ENCODE measurements at regions not wholly inside any gene's neighbourhood (a gene's known extent, or its start where the extent isn't known, plus 50 kb on each side); places are given as distances from the start of the nearest gene placed in this dataset.
"Not testable (repeated sequence)": the region's sequence is repeated elsewhere in the genome, so short reads cannot be mapped to it uniquely, and the experiment has no call there.

GRCh38 chr6:145279551-145279950 lies 455.8 kb downstream of the EPM2A start:
- Histone ChIP-seq H3K4me1 (ENCODE audit: insufficient read depth, insufficient read length) (no peaks in the 10 kb centered on the region), H3K9ac (ENCODE audit: insufficient read length, low read depth) (no peak overlapping the region), H3K4me3 (ENCODE audit: insufficient read length, low read depth) (no peak overlapping the region), H3K36me3 (ENCODE audit: insufficient read depth, insufficient read length, low read length) (no peaks in the 10 kb centered on the region), H3K9me3 (ENCODE audit: insufficient read depth, low read length) (no peaks in the 10 kb centered on the region), H3K27me3 (ENCODE audit: insufficient read depth, insufficient read length) (no peaks in the 10 kb centered on the region)
- no peak for DNase-seq (ENCODE audit: low read depth, low spot score)
- no peak for TF ChIP-seq SUZ12 (IDR thresholded peaks at IDR 0.05; ENCODE audit: extremely low read depth, insufficient read depth, insufficient read length)
- TF ChIP-seq ZNF274 (IDR thresholded peaks at IDR 0.05; ENCODE audit: low read depth, low read length), result no peak
- TF ChIP-seq YY1 (IDR thresholded peaks at IDR 0.05; ENCODE audit: insufficient read depth, insufficient read length), result no peak

GRCh38 chr6:145279993-145280392 lies 455.3 kb downstream of the EPM2A start:
- no peaks in the 10 kb centered on the region for H3K9me3 ChIP-seq (ENCODE audit: insufficient read depth, low read length)
- H3K27me3 ChIP-seq (ENCODE audit: insufficient read depth, insufficient read length), result no peaks in the 10 kb centered on the region
- no peak overlapping the region for H3K4me3 ChIP-seq (ENCODE audit: insufficient read length, low read depth)
- H3K36me3 ChIP-seq (ENCODE audit: insufficient read depth, insufficient read length, low read length), result no peaks in the 10 kb centered on the region
- no peak for TF ChIP-seq SUZ12 (IDR thresholded peaks at IDR 0.05; ENCODE audit: extremely low read depth, insufficient read depth, insufficient read length)
- no peak for TF ChIP-seq YY1 (IDR thresholded peaks at IDR 0.05; ENCODE audit: insufficient read depth, insufficient read length)
- H3K4me1 ChIP-seq (ENCODE audit: insufficient read depth, insufficient read length), result no peaks in the 10 kb centered on the region
- no peak for DNase-seq (ENCODE audit: low read depth, low spot score)
- H3K9ac ChIP-seq (ENCODE audit: insufficient read length, low read depth), result no peak overlapping the region

- H3K36me3 ChIP-seq (ENCODE audit: insufficient read depth, insufficient read length, low read length); H3K9ac ChIP-seq (ENCODE audit: insufficient read length, low read depth); H3K27me3 ChIP-seq (ENCODE audit: insufficient read depth, insufficient read length); H3K9me3 ChIP-seq (ENCODE audit: insufficient read depth, low read length); H3K4me1 ChIP-seq (ENCODE audit: insufficient read depth, insufficient read length); DNase-seq (ENCODE audit: low read depth, low spot score); H3K4me3 ChIP-seq (ENCODE audit: insufficient read length, low read depth): not testable (repeated sequence)
Observed at GRCh38 chr6:145283209-145283608, 452.1 kb downstream of the EPM2A start.

- DNase-seq (ENCODE audit: low read depth, low spot score), result no peak
- Histone ChIP-seq H3K27me3 (ENCODE audit: insufficient read depth, insufficient read length) (no peaks in the 10 kb centered on the region), H3K9ac (ENCODE audit: insufficient read length, low read depth) (no peak overlapping the region), H3K36me3 (ENCODE audit: insufficient read depth, insufficient read length, low read length) (no peaks in the 10 kb centered on the region), H3K4me1 (ENCODE audit: insufficient read depth, insufficient read length) (no peaks in the 10 kb centered on the region), H3K9me3 (ENCODE audit: insufficient read depth, low read length) (no peaks in the 10 kb centered on the region), H3K4me3 (ENCODE audit: insufficient read length, low read depth) (no peak overlapping the region)
- TF ChIP-seq SUZ12 (IDR thresholded peaks at IDR 0.05; ENCODE audit: extremely low read depth, insufficient read depth, insufficient read length) (no peak), YY1 (IDR thresholded peaks at IDR 0.05; ENCODE audit: insufficient read depth, insufficient read length) (no peak), ZNF274 (IDR thresholded peaks at IDR 0.05; ENCODE audit: low read depth, low read length) (no peak)
Observed at GRCh38 chr6:145283856-145284255, 451.5 kb downstream of the EPM2A start.

GRCh38 chr6:145286916-145287315 lies 448.4 kb downstream of the EPM2A start:
- no peaks in the 10 kb centered on the region for H3K9me3 ChIP-seq (ENCODE audit: insufficient read depth, low read length)
- DNase-seq (ENCODE audit: low read depth, low spot score), result no peak
- no peak overlapping the region for H3K9ac ChIP-seq (ENCODE audit: insufficient read length, low read depth)
- H3K4me1 ChIP-seq (ENCODE audit: insufficient read depth, insufficient read length), result no peaks in the 10 kb centered on the region
- no peak overlapping the region for H3K4me3 ChIP-seq (ENCODE audit: insufficient read length, low read depth)
- TF ChIP-seq YY1 (IDR thresholded peaks at IDR 0.05; ENCODE audit: insufficient read depth, insufficient read length), result no peak
- H3K27me3 ChIP-seq (ENCODE audit: insufficient read depth, insufficient read length), result no peaks in the 10 kb centered on the region
- no peaks in the 10 kb centered on the region for H3K36me3 ChIP-seq (ENCODE audit: insufficient read depth, insufficient read length, low read length)

GRCh38 chr6:145289573-145289972 lies 445.7 kb downstream of the EPM2A start:
- H3K4me3 ChIP-seq (ENCODE audit: insufficient read length, low read depth), result no peak overlapping the region
- TF ChIP-seq YY1 (IDR thresholded peaks at IDR 0.05; ENCODE audit: insufficient read depth, insufficient read length) (no peak), ZNF274 (IDR thresholded peaks at IDR 0.05; ENCODE audit: low read depth, low read length) (no peak), SUZ12 (IDR thresholded peaks at IDR 0.05; ENCODE audit: extremely low read depth, insufficient read depth, insufficient read length) (no peak)
- H3K9me3 ChIP-seq (ENCODE audit: insufficient read depth, low read length), result no peaks in the 10 kb centered on the region
- no peaks in the 10 kb centered on the region for H3K27me3 ChIP-seq (ENCODE audit: insufficient read depth, insufficient read length)
- H3K9ac ChIP-seq (ENCODE audit: insufficient read length, low read depth), result no peak overlapping the region
- no peaks in the 10 kb centered on the region for H3K36me3 ChIP-seq (ENCODE audit: insufficient read depth, insufficient read length, low read length)
- no peak for DNase-seq (ENCODE audit: low read depth, low spot score)
- H3K4me1 ChIP-seq (ENCODE audit: insufficient read depth, insufficient read length), result no peaks in the 10 kb centered on the region

- no peaks in the 10 kb centered on the region for H3K9me3 ChIP-seq (ENCODE audit: insufficient read depth, low read length)
- H3K36me3 ChIP-seq (ENCODE audit: insufficient read depth, insufficient read length, low read length), result no peaks in the 10 kb centered on the region
- TF ChIP-seq YY1 (IDR thresholded peaks at IDR 0.05; ENCODE audit: insufficient read depth, insufficient read length), result no peak
- TF ChIP-seq SUZ12 (IDR thresholded peaks at IDR 0.05; ENCODE audit: extremely low read depth, insufficient read depth, insufficient read length), result no peak
- no peak for TF ChIP-seq ZNF274 (IDR thresholded peaks at IDR 0.05; ENCODE audit: low read depth, low read length)
- DNase-seq (ENCODE audit: low read depth, low spot score), result no peak
- no peaks in the 10 kb centered on the region for H3K4me1 ChIP-seq (ENCODE audit: insufficient read depth, insufficient read length)
- no peak overlapping the region for H3K9ac ChIP-seq (ENCODE audit: insufficient read length, low read depth)
- H3K4me3 ChIP-seq (ENCODE audit: insufficient read length, low read depth), result no peak overlapping the region
- H3K27me3 ChIP-seq (ENCODE audit: insufficient read depth, insufficient read length), result no peaks in the 10 kb centered on the region
Observed at GRCh38 chr6:145290122-145290521, 445.2 kb downstream of the EPM2A start.

- Histone ChIP-seq H3K27me3 (ENCODE audit: insufficient read depth, insufficient read length) (no peaks in the 10 kb centered on the region), H3K4me3 (ENCODE audit: insufficient read length, low read depth) (no peak overlapping the region)
- no peak for TF ChIP-seq ZNF274 (IDR thresholded peaks at IDR 0.05; ENCODE audit: low read depth, low read length)
- TF ChIP-seq SUZ12 (IDR thresholded peaks at IDR 0.05; ENCODE audit: extremely low read depth, insufficient read depth, insufficient read length), result no peak
- no peak for TF ChIP-seq YY1 (IDR thresholded peaks at IDR 0.05; ENCODE audit: insufficient read depth, insufficient read length)
Observed at GRCh38 chr6:145292066-145292465, 443.3 kb downstream of the EPM2A start.

More at GRCh38 chr6:145292066-145292465, 443.3 kb downstream of the EPM2A start:
- Histone ChIP-seq H3K4me1 (ENCODE audit: insufficient read depth, insufficient read length) (no peaks in the 10 kb centered on the region), H3K9ac (ENCODE audit: insufficient read length, low read depth) (no peak overlapping the region), H3K9me3 (ENCODE audit: insufficient read depth, low read length) (no peaks in the 10 kb centered on the region), H3K36me3 (ENCODE audit: insufficient read depth, insufficient read length, low read length) (no peaks in the 10 kb centered on the region)
- no peak for DNase-seq (ENCODE audit: low read depth, low spot score)

Measured in NT2/D1 (cell line).